Thyroid gland (tissue), 4 donors: ENCODE measurements at regions not wholly inside any gene's neighbourhood (a gene's known extent, or its start where the extent isn't known, plus 50 kb on each side); places are given as distances from the start of the nearest gene placed in this dataset.

Experiments used
- DNase-seq, 2 donors: peaks; one replicate each; pipeline ENCODE4 v3.0.0-alpha.2; 2019
- H3K27ac ChIP-seq, 3 donors: fragments of 200-600 bp; sonication (generic); 1 replicate in 2 of 3; 2 replicates in 1 of 3; pipeline ENCODE4 v1.5.1; 2016 to 2019; ENCODE audit warnings: mild to moderate bottlenecking in 1 of 3, moderate library complexity in 1 of 3
- H3K27me3 ChIP-seq: fragments of 200-600 bp; sonication (generic); one replicate; pipeline ENCODE4 v1.5.1; 2019
- H3K36me3 ChIP-seq, 2 donors: fragments of 200-600 bp; sonication (generic); one replicate each; pipeline ENCODE4 v1.5.1; 2016 to 2019
- H3K4me1 ChIP-seq, 2 donors: fragments of 200-600 bp; sonication (generic); one replicate each; pipeline ENCODE4 v1.5.1; 2017 to 2019
- H3K4me3 ChIP-seq, 3 donors: fragments of 200-600 bp; sonication (generic); replicated peaks in 1 of 3; 1 replicate in 2 of 3; 2 replicates in 1 of 3; pipeline ENCODE4 v1.5.1; 2016; ENCODE audit warnings: mild to moderate bottlenecking in 1 of 3
- H3K9me3 ChIP-seq: fragments of 200-600 bp; sonication (generic); one replicate; pipeline ENCODE4 v1.5.1; 2017
- POLR2A ChIP-seq, 2 donors: fragments of 450-650 bp; IDR thresholded peaks; one replicate each; pipeline ENCODE4 v1.6.1; 2017; ENCODE audit warnings: antibody characterized with exemption in 2 of 2, mild to moderate bottlenecking in 2 of 2, moderate library complexity in 1 of 2
- WGBS, 2 donors: methylation state at CpG; one replicate each; pipeline ENCODE4 v1.1.5; 2017; 5-methylcytosine and 5-hydroxymethylcytosine counted together
- intact Hi-C: fragments of 100-400 bp; cut with DNase I; formaldehyde crosslinking; loops from one replicate; pipeline ENCODE4 v1.15.1; 2023
- TF ChIP-seq, protein P1 (sequence below), 6 experiments: fragments of 200-600 bp in 3 of 6; fragments of 450-650 bp in 3 of 6; sonication (generic) in 3 of 6; IDR thresholded peaks; one replicate each; pipeline ENCODE4 v1.5.1; 2016 to 2019; ENCODE audit warnings: antibody characterized with exemption in 6 of 6, mild to moderate bottlenecking in 2 of 6, inconsistent platforms in 1 of 6, moderate library complexity in 1 of 6

- no peak overlapping the region for H3K4me3 ChIP-seq
- no peaks in the 10 kb centered on the region for H3K4me1 ChIP-seq
- H3K36me3 ChIP-seq: no peaks in the 10 kb centered on the region
- TF ChIP-seq, protein P1, sequence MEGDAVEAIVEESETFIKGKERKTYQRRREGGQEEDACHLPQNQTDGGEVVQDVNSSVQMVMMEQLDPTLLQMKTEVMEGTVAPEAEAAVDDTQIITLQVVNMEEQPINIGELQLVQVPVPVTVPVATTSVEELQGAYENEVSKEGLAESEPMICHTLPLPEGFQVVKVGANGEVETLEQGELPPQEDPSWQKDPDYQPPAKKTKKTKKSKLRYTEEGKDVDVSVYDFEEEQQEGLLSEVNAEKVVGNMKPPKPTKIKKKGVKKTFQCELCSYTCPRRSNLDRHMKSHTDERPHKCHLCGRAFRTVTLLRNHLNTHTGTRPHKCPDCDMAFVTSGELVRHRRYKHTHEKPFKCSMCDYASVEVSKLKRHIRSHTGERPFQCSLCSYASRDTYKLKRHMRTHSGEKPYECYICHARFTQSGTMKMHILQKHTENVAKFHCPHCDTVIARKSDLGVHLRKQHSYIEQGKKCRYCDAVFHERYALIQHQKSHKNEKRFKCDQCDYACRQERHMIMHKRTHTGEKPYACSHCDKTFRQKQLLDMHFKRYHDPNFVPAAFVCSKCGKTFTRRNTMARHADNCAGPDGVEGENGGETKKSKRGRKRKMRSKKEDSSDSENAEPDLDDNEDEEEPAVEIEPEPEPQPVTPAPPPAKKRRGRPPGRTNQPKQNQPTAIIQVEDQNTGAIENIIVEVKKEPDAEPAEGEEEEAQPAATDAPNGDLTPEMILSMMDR (IDR thresholded peaks at IDR 0.05): peak in 3 of 6 experiments; percentile 16 to 28 (median 21)
- no peak for TF ChIP-seq POLR2A (IDR thresholded peaks at IDR 0.05)
- no peak overlapping the region for H3K27ac ChIP-seq
- intact Hi-C loops: no loop called here
- no peaks in the 10 kb centered on the region for H3K27me3 ChIP-seq
- no peak for DNase-seq
- H3K9me3 ChIP-seq: no peaks in the 10 kb centered on the region
- WGBS, 2 donors: 69% methylated on average over 8 of the region's 8 CpGs
Observed at GRCh38 chr10:91043173-91043910, 122.5 kb upstream of the ANKRD1 start.

- DNase-seq: no peak
- intact Hi-C loops: no loop called here
- 26 to 29% methylated on average over 3 of the region's 3 CpGs for whole genome bisulfite sequencing, 2 donors
- Histone ChIP-seq H3K9me3 (no peaks in the 10 kb centered on the region), H3K4me1 (no peaks in the 10 kb centered on the region), H3K36me3 (no peaks in the 10 kb centered on the region), H3K4me3 (no peak overlapping the region), H3K27me3 (no peaks in the 10 kb centered on the region), H3K27ac (no peak overlapping the region)
- TF ChIP-seq, protein P1 (IDR thresholded peaks at IDR 0.05): no peak
- TF ChIP-seq POLR2A (IDR thresholded peaks at IDR 0.05): no peak
Observed at GRCh38 chr10:91046869-91047268, 126.0 kb upstream of the ANKRD1 start.

GRCh38 chr10:91048380-91048779 lies 127.5 kb upstream of the ANKRD1 start:
- no peak overlapping the region for H3K4me3 ChIP-seq
- intact Hi-C loops: no loop called here
- no peaks in the 10 kb centered on the region for H3K27me3 ChIP-seq
- no peaks in the 10 kb centered on the region for H3K9me3 ChIP-seq
- no peaks in the 10 kb centered on the region for H3K36me3 ChIP-seq
- WGBS, 2 donors: 92 to 94% methylated on average over 2 of the region's 2 CpGs
- no peak for DNase-seq
- H3K4me1 ChIP-seq: no peaks in the 10 kb centered on the region
- H3K27ac ChIP-seq: no peak overlapping the region
- no peak for TF ChIP-seq POLR2A (IDR thresholded peaks at IDR 0.05)
- TF ChIP-seq, protein P1 (IDR thresholded peaks at IDR 0.05): no peak

DNA sequence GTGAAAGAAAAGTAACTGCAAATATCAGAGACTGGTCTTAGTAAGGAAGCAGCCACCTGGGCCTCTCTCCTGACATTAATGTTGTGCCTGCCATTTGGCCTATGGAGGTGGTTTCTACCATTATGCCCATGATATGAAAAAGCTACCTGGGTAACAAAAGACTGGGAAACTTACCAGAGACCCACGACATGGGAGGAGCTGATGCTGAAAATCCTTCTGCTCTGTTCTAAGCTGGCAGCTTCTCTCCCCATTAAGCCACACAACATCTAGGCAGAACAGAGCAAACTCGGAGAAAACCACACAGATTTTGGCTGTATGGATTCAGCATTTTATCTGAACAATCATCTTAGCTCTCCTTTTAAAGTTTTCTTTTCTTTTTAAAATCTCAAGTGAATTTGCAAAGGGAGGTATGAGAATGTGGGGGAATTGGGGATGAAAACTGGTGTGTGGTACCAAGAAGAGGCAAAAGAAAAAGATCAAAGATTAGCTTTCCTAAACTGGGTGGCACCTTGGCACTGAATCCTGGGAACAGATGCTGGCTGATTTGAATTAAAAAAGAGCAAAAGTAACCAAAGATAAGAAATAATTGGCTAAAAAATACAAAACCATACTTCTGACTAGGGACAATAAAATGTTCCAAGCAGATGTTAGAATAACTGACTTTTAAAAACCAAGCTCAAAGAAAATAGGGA lies 128.6 kb upstream of the ANKRD1 start:
- H3K27me3 ChIP-seq: no peaks in the 10 kb centered on the region
- H3K36me3 ChIP-seq: no peaks in the 10 kb centered on the region
- no peaks in the 10 kb centered on the region for H3K9me3 ChIP-seq
- TF ChIP-seq POLR2A (IDR thresholded peaks at IDR 0.05): no peak
- TF ChIP-seq, protein P1 (IDR thresholded peaks at IDR 0.05): no peak
- H3K4me1 ChIP-seq: no peaks in the 10 kb centered on the region
- H3K27ac ChIP-seq: no peak overlapping the region
- no peak for DNase-seq
- intact Hi-C loops: no loop called here
- 59 to 61% methylated on average over 2 of the region's 2 CpGs for WGBS, 2 donors
- H3K4me3 ChIP-seq: no peak overlapping the region

- TF ChIP-seq, protein P1 (IDR thresholded peaks at IDR 0.05): no peak
- TF ChIP-seq POLR2A (IDR thresholded peaks at IDR 0.05): no peak
- H3K4me3 ChIP-seq: no peak overlapping the region
- 73 to 77% methylated on average over 2 of the region's 2 CpGs for WGBS, 2 donors
- no peaks in the 10 kb centered on the region for H3K4me1 ChIP-seq
- H3K36me3 ChIP-seq: no peaks in the 10 kb centered on the region
- DNase-seq: no peak
- no peaks in the 10 kb centered on the region for H3K27me3 ChIP-seq
- no peak overlapping the region for H3K27ac ChIP-seq
- intact Hi-C loops: no loop called here
- H3K9me3 ChIP-seq: no peaks in the 10 kb centered on the region
Observed at GRCh38 chr10:91049988-91050360, 129.1 kb upstream of the ANKRD1 start.
